ENCODE measurements at regions not wholly inside any gene's neighbourhood (a gene's known extent, or its start where the extent isn't known, plus 50 kb on each side); places are given as distances from the start of the nearest gene placed in this dataset.

- TF ChIP-seq POLR2A (IDR thresholded peaks at IDR 0.05): no peak
- no peak for TF ChIP-seq CTCF (IDR thresholded peaks at IDR 0.05)
Measured at GRCh38 chr5:30387974-30388632, 805.4 kb upstream of the CDH6 start.

Data from body of pancreas (tissue), 4 donors.